Neural cell (in vitro differentiated cells): ENCODE measurements at regions not wholly inside any gene's neighbourhood (a gene's known extent, or its start where the extent isn't known, plus 50 kb on each side); places are given as distances from the start of the nearest gene placed in this dataset.
A peak's percentile ranks its signal among the peaks of the same experiment; 100 is the strongest.

Source experiments
- H2AFZ ChIP-seq: fragments of 200-600, 300-800 bp; sonication (generic), shearing (Covaris generic); 2 replicates; pipeline ENCODE4 v1.6.0; 2014; ENCODE audit warnings: low read depth, mild to moderate bottlenecking, antibody characterized with exemption, low read length, moderate library complexity
- H3F3A ChIP-seq: fragments of 200-600 bp; shearing (Covaris generic); 2 replicates; pipeline ENCODE4 v1.6.1; 2016; ENCODE audit warnings: mild to moderate bottlenecking, moderate library complexity, mixed read lengths, antibody characterized with exemption, low read length; ENCODE audit not compliant: insufficient read depth, poor library complexity, severe bottlenecking
- H3K27ac ChIP-seq: fragments of 200-600, 300-800 bp; sonication (generic), shearing (Covaris generic); 2 replicates; pipeline ENCODE4 v1.5.1; 2014; ENCODE audit warnings: mild to moderate bottlenecking, low read length, moderate library complexity
- H3K27me3 ChIP-seq: fragments of 300-800, 200-600 bp; sonication (generic), shearing (Covaris generic); 2 replicates; pipeline ENCODE4 v1.6.0; 2014; ENCODE audit warnings: mild to moderate bottlenecking, low read depth, low read length, moderate library complexity; ENCODE audit not compliant: insufficient read depth
- H3K36me3 ChIP-seq: fragments of 300-800, 200-600 bp; sonication (generic), shearing (Covaris generic); 2 replicates; pipeline ENCODE4 v1.5.1; 2014; ENCODE audit warnings: mild to moderate bottlenecking, antibody characterized with exemption, low read length, moderate library complexity; ENCODE audit not compliant: insufficient read depth
- H3K4me2 ChIP-seq: fragments of 300-800, 200-600 bp; sonication (generic), shearing (Covaris generic); 2 replicates; pipeline ENCODE4 v1.6.0; 2014; ENCODE audit warnings: mild to moderate bottlenecking, low read length
- H3K4me3 ChIP-seq: fragments of 300-800, 200-600 bp; sonication (generic), shearing (Covaris generic); 2 replicates; pipeline ENCODE4 v1.5.1; 2014; ENCODE audit warnings: mild to moderate bottlenecking, low read length, moderate library complexity
- H3K79me2 ChIP-seq: fragments of 200-600 bp; shearing (Covaris generic); replicated peaks from 2 replicates; pipeline ENCODE4 v1.6.0; 2014; ENCODE audit warnings: mild to moderate bottlenecking, low read length, moderate library complexity; ENCODE audit not compliant: insufficient read depth
- H3K9ac ChIP-seq: fragments of 300-800, 200-600 bp; sonication (generic), shearing (Covaris generic); 2 replicates; pipeline ENCODE4 v1.6.1; 2016; ENCODE audit warnings: mild to moderate bottlenecking, low read length, mixed read lengths
- H3K9me2 ChIP-seq: fragments of 200-600 bp; shearing (Covaris generic); 2 replicates; pipeline ENCODE4 v1.6.1; 2016; ENCODE audit warnings: mild to moderate bottlenecking, low read length, mixed read lengths; ENCODE audit not compliant: insufficient read depth
- H3K9me3 ChIP-seq: fragments of 200-600, 300-800 bp; sonication (generic), shearing (Covaris generic); 2 replicates; pipeline ENCODE4 v1.6.1; 2016; ENCODE audit warnings: mild to moderate bottlenecking, mixed run types, low read length, moderate library complexity, mixed read lengths
- H4K20me1 ChIP-seq: fragments of 200-600 bp; shearing (Covaris generic); 2 replicates; pipeline ENCODE4 v1.6.1; 2016; ENCODE audit warnings: mild to moderate bottlenecking, mixed run types; ENCODE audit not compliant: insufficient read depth
- CTCF ChIP-seq: fragments of 450-650 bp; IDR thresholded peaks from 2 replicates; pipeline ENCODE4 v1.5.1; 2014; ENCODE audit warnings: antibody characterized with exemption, mild to moderate bottlenecking, moderate library complexity; ENCODE audit not compliant: poor library complexity, severe bottlenecking
- EP300 ChIP-seq: fragments of 450-650 bp; conservative IDR thresholded peaks from 2 replicates; pipeline ENCODE4 v1.6.1; 2014; ENCODE audit warnings: antibody characterized with exemption, mild to moderate bottlenecking, moderate library complexity; ENCODE audit not compliant: poor library complexity, severe bottlenecking
- EZH2 ChIP-seq: fragments of 200-600, 300-800 bp; shearing (Covaris generic), sonication (generic); IDR thresholded peaks from 2 replicates; pipeline ENCODE4 v1.6.1; 2014; ENCODE audit warnings: antibody characterized with exemption, low read length, borderline replicate concordance, mild to moderate bottlenecking; ENCODE audit not compliant: insufficient read depth, poor library complexity, severe bottlenecking
- MXI1 ChIP-seq: fragments of 450-650 bp; conservative IDR thresholded peaks from 2 replicates; pipeline ENCODE4 v1.6.1; 2014; ENCODE audit warnings: antibody characterized with exemption, mild to moderate bottlenecking; ENCODE audit not compliant: poor library complexity, severe bottlenecking
- POLR2AphosphoS5 ChIP-seq: IDR thresholded peaks from 2 replicates; pipeline ENCODE4 v1.6.1; 2012
- RAD21 ChIP-seq: fragments of 450-650 bp; conservative IDR thresholded peaks from 2 replicates; pipeline ENCODE4 v1.6.1; 2014; ENCODE audit warnings: antibody characterized with exemption, mild to moderate bottlenecking, moderate library complexity
- REST ChIP-seq: IDR thresholded peaks from 2 replicates; pipeline ENCODE4 v1.6.1; 2012; ENCODE audit warnings: borderline replicate concordance
- SMC3 ChIP-seq: fragments of 450-650 bp; conservative IDR thresholded peaks from 2 replicates; pipeline ENCODE4 v1.6.1; 2014; ENCODE audit warnings: antibody characterized with exemption, mild to moderate bottlenecking, moderate library complexity; ENCODE audit not compliant: poor library complexity
- TAF1 ChIP-seq: IDR thresholded peaks from 2 replicates; pipeline ENCODE4 v1.6.1; 2012; ENCODE audit warnings: low read depth

DNA sequence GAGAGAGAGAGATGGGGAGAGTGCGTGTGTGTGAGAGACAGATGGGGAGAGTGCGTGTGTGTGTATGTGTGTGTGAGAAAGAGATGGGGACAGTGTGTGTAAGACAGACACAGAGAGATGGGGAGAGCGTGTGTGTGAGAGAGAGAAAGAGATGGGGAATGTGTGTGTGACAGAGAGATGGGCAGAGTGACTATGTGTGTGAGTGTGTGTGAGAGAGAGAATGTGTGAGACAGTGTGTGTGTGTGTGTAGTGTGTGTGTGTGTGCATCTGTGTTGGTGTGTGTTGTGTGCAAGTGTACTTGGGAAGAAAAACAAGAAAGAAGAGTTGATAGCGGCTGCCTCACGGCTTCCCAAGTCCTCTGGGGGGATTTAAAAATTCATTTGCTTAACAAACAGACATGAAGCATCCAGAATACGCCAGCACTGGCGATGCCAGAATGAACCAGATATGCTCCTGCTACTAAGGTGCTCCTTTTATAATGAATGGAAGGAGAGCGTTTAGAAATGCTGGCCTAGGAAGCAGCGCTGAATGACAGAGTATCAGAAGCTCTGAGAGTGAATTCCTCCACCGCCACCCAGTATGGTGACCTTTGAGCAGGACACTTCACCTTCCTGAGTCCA is 186.1 kb upstream of the TSC22D2 start:
- Histone ChIP-seq H4K20me1 (no peaks in the 10 kb centered on the region), H3K79me2 (no peaks in the 10 kb centered on the region), H3K4me3 (no peak overlapping the region), H3K27ac (peak overlapping the region; percentile 34), H3K9ac (peak overlapping the region; percentile 38), H3K27me3 (no peaks in the 10 kb centered on the region), H3F3A (no peaks in the 10 kb centered on the region), H3K9me2 (no peaks in the 10 kb centered on the region), H3K36me3 (no peaks in the 10 kb centered on the region), H3K4me2 (no peak overlapping the region), H3K9me3 (no peaks in the 10 kb centered on the region), H2AFZ (peak overlapping the region; percentile 30)
- TF ChIP-seq MXI1 (no peak), POLR2AphosphoS5 (peak; percentile 9)

DNA sequence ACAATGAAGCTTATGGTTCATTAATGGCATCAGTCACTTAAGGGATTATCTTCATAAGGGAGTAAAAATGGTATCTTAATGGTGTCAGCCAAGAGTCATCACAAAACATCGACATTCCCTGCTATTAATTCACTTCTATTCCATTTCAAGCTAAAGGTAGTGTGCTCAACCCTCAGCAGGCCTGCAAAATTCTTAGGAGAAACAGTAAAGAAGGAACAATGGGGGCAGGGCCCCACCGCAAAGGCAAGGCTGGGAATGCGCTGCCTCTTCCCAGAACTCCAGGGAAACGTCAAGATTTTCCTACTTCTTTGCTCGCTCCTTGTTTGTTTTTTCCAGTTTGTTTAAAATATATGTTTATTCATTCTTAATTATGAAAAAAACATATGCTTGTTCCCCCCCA is 187.3 kb upstream of the TSC22D2 start:
- H3K27me3 ChIP-seq = no peaks in the 10 kb centered on the region
- no peak overlapping the region for H3K4me2 ChIP-seq
- H2AFZ ChIP-seq = no peak overlapping the region
- H3K79me2 ChIP-seq = no peaks in the 10 kb centered on the region
- H3K9me2 ChIP-seq = no peaks in the 10 kb centered on the region
- no peaks in the 10 kb centered on the region for H3K36me3 ChIP-seq
- H3F3A ChIP-seq = no peaks in the 10 kb centered on the region
- H3K27ac ChIP-seq = no peak overlapping the region
- no peaks in the 10 kb centered on the region for H4K20me1 ChIP-seq
- no peaks in the 10 kb centered on the region for H3K9me3 ChIP-seq
- TF ChIP-seq REST = peak; percentile 68
- no peak for TF ChIP-seq MXI1
- no peak for TF ChIP-seq RAD21
- peak overlapping the region; percentile 38 for H3K4me3 ChIP-seq
- H3K9ac ChIP-seq = no peak overlapping the region

DNA sequence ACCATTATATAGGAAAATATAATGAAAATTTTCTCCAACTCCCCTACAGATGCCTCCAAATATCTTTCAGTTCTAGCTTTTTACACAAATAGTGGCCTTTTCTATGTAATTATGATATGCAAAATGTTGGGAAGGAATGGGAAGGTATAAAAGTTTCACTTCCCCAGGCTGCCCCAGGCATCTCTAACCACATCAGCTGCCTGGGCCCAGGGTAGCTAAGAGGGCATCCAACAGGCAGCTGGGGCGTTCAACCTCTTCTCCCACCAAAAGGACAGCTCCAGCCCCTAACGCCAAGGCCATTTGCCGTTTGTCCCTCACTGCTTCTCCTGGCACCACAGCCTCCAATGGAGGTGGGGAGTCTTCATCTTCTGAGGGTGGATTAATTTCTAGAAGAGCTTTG is 188.1 kb upstream of the TSC22D2 start:
- no peaks in the 10 kb centered on the region for H3K79me2 ChIP-seq
- no peak overlapping the region for H2AFZ ChIP-seq
- no peak overlapping the region for H3K9ac ChIP-seq

More for the DNA sequence above, 188.1 kb upstream of the TSC22D2 start:
- Histone ChIP-seq H4K20me1 (no peaks in the 10 kb centered on the region), H3K9me3 (no peaks in the 10 kb centered on the region), H3K4me2 (no peak overlapping the region), H3K27ac (no peak overlapping the region), H3F3A (no peaks in the 10 kb centered on the region), H3K36me3 (no peaks in the 10 kb centered on the region), H3K9me2 (no peaks in the 10 kb centered on the region), H3K27me3 (no peaks in the 10 kb centered on the region), H3K4me3 (no peak overlapping the region)
- TF ChIP-seq EZH2 (no peak), POLR2AphosphoS5 (no peak), SMC3 (no peak), EP300 (no peak), MXI1 (no peak), TAF1 (no peak), RAD21 (no peak), REST (no peak), CTCF (no peak)
